Body of pancreas (tissue), 4 donors: ENCODE measurements at regions not wholly inside any gene's neighbourhood (a gene's known extent, or its start where the extent isn't known, plus 50 kb on each side); places are given as distances from the start of the nearest gene placed in this dataset.

Experiments
- CTCF ChIP-seq, 7 experiments: fragments of 450-650 bp in 4 of 7; fragments of 200-600 bp in 3 of 7; sonication (generic) in 3 of 7; IDR thresholded peaks; one replicate each; pipeline ENCODE4 v1.5.1; 2016 to 2019; ENCODE audit warnings: antibody characterized with exemption in 7 of 7
- POLR2A ChIP-seq, 3 donors: fragments of 450-650 bp; IDR thresholded peaks; one replicate each; pipeline ENCODE4 v1.6.1; 2016; ENCODE audit warnings: antibody characterized with exemption in 3 of 3, mild to moderate bottlenecking in 2 of 3

DNA sequence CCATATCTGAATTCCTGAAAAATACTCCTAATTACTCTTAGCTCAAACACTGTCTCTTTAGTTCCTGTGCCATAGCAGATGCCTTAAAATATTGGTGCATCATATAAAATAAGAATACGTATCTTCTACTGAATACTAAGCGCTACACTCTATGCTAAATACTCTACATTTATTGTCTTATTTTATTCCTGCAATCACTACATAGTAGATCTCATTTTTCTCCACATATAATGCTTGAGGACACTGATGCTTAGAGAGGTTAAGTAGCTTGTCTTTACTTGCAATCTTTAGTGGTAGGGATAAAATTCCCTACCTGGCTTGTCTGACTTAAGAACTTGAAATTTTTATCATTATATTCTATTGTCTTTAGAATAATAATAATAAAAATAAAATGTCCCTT lies 137.3 kb upstream of the SETBP1 start:
- TF ChIP-seq CTCF (IDR thresholded peaks at IDR 0.05) (no peak), POLR2A (IDR thresholded peaks at IDR 0.05) (no peak)
